ENCODE measurements at regions not wholly inside any gene's neighbourhood (a gene's known extent, or its start where the extent isn't known, plus 50 kb on each side); places are given as distances from the start of the nearest gene placed in this dataset.
"Not testable (repeated sequence)": the region's sequence is repeated elsewhere in the genome, so short reads cannot be mapped to it uniquely, and the experiment has no call there.

DNA sequence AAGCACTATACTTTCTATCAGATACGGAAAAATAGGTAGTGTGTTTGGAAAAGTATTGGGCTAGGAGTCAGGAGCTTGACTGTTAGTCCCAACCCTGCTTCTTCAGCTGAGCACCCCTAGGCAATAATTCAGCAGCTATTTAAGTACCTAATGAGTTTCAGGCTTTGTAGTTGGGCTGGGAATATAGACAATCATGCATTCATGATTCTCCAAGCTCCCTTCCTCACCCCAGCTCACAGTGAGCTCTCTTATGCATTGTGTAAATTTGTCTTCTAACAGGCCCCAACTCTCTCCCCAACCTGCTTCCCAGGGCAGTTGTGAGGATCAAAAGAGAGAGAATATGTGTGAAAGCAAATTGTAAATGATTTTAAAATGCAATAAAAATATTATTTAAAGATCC lies 201.2 kb downstream of the MSX2 start:
- DNase-seq (ENCODE audit: low read depth in 2 of 3, low spot score in 1 of 3): no peak

- DNase-seq (ENCODE audit: low read depth in 2 of 3, low spot score in 1 of 3): no peak
Observed at GRCh38 chr5:174922955-174923354, 198.6 kb downstream of the MSX2 start.

DNA sequence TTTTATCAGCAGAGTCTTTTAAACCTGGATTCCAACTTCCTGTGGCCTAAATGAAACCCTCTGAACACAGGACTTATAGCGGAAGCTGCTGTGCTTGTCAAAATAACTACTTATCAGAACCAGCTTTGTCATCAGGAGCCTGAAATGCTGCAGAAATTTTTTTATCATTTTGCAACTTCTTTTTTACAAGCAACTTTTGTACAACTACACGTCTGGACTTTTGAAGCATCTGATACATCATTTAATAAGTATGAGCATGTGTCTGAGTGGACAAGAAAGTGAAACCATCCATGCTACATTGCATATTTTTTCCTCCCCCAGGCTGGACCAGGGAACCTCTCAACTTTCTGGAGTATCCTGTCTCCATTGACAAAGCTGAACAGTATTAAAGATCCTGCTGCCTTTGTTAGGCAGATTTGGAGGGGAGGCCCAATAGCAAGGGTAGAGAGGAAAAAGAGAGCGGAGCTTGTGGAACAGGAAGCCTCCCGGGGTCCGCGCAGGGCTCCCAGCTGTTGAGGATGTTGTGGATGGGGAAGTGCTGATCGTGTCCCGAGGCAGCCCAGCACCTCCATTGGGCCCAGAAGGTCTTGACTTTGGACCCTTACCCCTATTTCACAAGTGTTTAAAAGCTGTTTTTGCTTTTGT lies 196.6 kb downstream of the MSX2 start:
- no peak for DNase-seq (ENCODE audit: low read depth in 2 of 3, low spot score in 1 of 3)

- DNase-seq (ENCODE audit: low read depth in 2 of 3, low spot score in 1 of 3): no peak
Observed at GRCh38 chr5:174919351-174919750, 195.0 kb downstream of the MSX2 start.

DNA sequence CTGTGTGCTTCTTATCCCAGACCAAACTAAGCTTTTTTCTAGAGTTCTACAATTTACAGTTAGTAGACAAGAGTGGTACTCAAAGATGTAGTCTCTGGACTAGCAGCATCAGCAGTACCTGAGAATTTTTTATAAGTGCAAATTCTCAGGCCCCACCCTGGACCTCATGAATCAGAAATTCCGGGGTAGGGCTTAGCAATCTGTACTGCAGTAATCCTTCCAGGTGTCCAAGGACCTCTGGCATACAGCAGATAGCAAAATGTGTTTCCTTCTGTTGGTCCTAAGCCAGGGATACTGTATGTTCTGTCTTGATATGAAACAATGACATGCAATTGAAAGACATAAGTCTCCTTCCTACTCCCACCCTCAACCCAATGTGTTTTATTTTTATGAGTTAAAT lies 194.3 kb downstream of the MSX2 start:
- DNase-seq (ENCODE audit: low read depth in 2 of 3, low spot score in 1 of 3): no peak

DNA sequence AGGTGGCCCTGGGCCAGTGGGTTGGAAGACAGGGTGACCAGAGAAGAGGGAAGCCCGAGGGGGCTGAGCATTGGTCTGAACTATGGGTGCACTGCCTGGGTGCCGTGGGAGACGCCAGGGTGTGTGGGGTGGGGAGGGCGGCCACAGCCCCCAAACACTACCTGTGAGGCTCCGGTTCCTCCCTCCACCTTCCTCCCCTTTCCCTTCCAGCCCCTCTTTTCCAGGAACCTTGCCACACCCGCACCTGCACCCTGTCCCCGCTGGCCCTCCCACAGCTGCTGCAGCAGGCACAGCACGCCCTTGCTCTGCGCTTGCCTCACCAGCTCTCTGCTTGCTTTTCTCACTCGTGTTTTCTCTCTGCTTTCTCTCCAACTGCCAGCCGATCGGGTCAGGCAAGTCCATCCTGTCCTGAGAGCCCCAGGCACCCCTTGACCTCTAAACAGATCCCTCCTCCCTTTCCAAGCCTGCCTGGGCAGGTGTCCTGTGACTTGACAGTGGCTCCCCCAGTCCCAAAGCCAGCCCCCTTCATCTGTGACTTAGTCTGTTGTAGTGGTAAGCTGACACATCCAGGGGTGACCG lies 193.7 kb downstream of the MSX2 start:
- DNase-seq (ENCODE audit: low read depth in 2 of 3, low spot score in 1 of 3): no peak

- not testable (repeated sequence) for DNase-seq (ENCODE audit: low read depth in 2 of 3, low spot score in 1 of 3)
Observed at GRCh38 chr5:174917435-174917834, 193.1 kb downstream of the MSX2 start.

DNA sequence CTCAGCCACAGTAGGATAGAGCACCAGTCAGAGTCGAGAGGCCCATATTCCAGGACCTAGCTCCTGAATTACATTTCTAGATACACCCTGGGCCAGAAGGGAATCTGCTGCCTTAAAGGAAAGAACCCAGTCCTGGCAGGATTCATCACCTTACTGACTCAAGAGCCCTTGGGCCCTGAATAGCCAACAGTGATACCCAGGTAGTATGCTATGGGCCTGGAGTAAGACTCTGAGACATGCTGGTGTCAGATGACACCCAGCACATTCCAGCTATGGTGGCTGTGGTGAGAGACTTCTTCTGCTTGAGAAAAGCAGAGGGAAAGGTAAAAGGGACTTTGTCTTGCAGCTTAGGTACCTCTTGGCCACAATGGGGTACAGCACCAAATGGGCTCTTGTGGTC lies 192.5 kb downstream of the MSX2 start:
- DNase-seq (ENCODE audit: low read depth in 2 of 3, low spot score in 1 of 3): not testable (repeated sequence)

GRCh38 chr5:174916227-174916626 lies 191.8 kb downstream of the MSX2 start:
- no peak for DNase-seq (ENCODE audit: low read depth in 2 of 3, low spot score in 1 of 3)

- DNase-seq (ENCODE audit: low read depth in 2 of 3, low spot score in 1 of 3): no peak
Observed at GRCh38 chr5:174911118-174911517, 186.7 kb downstream of the MSX2 start.

DNA sequence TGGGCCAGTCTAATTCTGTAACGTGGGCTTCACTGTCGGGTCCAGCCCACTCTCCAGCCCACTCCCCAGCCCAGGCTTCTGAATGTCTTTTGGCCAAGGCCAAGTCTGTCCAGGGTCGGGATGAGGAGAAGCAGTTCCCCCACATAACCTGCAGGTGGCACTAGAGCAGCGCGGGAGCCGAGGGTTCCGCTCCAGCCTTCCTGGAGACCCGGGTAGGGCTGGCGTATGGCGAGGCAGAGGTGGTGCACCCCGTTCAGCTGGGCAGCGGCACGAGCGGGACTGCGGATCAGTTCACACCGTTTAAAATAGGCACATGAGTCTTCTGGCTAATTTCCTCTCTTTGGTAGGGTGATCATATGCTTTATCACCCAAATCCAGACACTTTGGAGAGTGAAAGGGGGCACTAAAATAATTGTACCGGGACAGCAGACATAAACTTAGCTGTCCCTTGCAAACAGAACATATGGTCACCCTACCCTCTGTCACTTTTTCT lies 185.9 kb downstream of the MSX2 start:
- peak; percentile 38 to 59 (median 40) for DNase-seq (ENCODE audit: low read depth in 2 of 3, low spot score in 1 of 3)

- DNase-seq (ENCODE audit: low read depth in 2 of 3, low spot score in 1 of 3): no peak
Observed at GRCh38 chr5:174903172-174903732, 178.9 kb downstream of the MSX2 start.

DNA sequence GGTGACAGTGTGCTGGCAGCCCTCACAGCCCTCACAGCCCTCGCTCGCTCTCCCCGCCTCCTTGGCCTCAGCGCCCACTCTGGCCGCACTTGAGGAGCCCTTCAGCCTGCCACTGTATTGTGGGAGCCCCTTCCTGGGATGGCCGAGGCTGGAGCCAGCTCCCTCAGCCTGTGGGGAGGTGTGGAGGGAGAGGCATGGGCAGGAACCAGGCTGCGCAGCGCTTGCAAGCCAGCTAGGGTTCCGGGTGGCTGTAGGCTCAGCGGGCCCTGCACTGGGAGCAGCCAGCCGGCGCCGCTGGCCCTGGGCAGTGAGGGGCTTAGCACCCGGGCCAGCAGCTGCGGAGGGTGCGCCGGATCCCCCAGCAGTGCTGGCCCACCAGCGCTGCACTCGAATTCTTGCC lies 177.0 kb downstream of the MSX2 start:
- DNase-seq (ENCODE audit: low read depth in 2 of 3, low spot score in 1 of 3): no peak

- no peak for DNase-seq (ENCODE audit: low read depth in 2 of 3, low spot score in 1 of 3)
Observed at GRCh38 chr5:174900240-174900865, 176.0 kb downstream of the MSX2 start.

DNA sequence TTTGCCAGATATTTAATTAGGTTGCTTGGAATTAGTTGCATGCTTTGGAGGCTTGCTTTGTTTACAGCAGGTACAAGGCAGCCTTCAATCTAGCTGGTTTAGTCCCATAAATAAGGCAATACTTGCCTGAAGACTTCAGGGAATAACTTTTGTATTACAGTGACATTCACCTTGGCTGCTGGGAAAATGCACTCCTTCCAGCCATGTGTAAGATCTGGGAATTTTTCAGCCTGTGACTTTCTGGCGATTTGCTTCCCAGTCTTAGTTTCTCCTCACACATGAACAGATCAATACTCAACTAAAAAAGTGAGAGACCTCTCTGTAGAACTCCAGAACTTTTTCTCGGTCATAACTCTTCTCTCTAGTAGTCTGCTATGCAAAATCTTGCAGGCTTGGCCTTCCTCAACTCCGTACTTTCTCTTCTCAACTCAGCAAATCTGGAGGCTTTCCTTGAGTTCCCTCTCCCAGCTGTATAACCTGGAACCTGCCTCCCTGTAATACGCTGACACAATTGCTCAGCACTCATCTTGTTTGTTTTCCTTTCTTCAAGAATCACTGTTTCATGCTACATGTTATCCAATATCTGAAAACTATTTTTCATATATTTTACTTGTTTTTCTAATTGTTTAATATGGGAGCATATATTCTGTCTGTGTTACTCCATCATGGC lies 173.0 kb downstream of the MSX2 start:
- DNase-seq (ENCODE audit: low read depth in 2 of 3, low spot score in 1 of 3): no peak

- no peak for DNase-seq (ENCODE audit: low read depth in 2 of 3, low spot score in 1 of 3)
Observed at GRCh38 chr5:174895360-174895759, 171.0 kb downstream of the MSX2 start.

DNA sequence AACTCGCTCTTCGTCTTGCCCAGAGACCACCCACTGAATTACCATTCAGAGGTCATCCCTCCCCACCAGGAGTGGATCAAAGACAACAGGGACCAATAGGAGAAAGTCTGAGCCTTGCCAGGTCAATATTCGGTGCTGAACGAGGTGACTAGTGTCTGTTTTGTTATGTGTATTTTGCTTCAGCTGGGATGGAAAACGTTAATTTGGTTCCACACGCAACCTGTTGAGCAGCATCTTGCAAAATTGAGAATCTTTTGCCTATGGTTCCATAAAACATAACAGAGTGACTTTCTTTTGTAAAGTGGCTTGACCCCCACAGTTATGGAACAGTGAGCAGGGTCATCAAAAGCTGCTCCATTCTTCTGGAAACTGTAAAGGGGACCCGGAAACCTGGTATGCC lies 168.4 kb downstream of the MSX2 start:
- no peak for DNase-seq (ENCODE audit: low read depth in 2 of 3, low spot score in 1 of 3)

- not testable (repeated sequence) for DNase-seq (ENCODE audit: low read depth in 2 of 3, low spot score in 1 of 3)
Observed at GRCh38 chr5:174880412-174881200, 156.2 kb downstream of the MSX2 start.

DNA sequence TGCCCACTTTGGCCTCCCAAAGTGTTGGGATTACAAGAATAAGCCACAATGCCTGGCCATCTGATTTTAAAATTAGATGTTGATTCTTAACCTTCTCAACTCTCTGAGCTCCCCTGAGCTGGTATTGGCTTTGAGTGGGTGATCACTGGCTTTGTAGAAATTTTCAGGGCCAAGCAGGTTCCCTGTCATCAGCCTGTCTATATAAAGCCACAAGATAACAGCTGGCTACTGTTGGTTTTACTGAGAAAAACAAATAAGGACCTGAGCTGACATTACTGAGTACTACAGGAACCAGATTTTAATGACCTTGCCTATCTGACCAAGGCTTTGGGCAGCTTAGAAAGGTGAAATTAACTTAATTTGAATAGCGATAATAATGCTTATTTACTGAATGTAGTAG lies 153.6 kb downstream of the MSX2 start:
- DNase-seq (ENCODE audit: low read depth in 2 of 3, low spot score in 1 of 3): no peak

GRCh38 chr5:174872271-174872670 lies 147.9 kb downstream of the MSX2 start:
- no peak for DNase-seq (ENCODE audit: low read depth in 2 of 3, low spot score in 1 of 3)

DNA sequence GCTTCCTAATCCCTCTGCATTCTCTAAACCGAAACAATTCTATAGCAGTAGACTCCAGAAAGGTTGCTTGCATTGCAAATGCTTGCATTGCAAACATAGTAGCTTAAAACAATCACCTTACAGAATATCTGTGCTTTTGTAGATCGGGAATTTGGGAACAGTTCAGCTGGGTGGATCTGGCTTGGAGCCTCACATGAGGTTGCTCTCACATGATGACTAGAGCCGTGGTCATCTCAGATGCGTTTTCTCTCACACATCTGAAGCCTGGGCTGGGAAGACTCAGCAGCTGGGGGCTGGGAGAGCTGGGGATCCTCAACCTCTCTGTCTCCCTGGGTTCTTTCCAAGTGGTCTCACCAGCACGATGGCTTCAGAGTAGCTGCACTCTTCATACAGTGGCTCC lies 127.8 kb downstream of the MSX2 start:
- DNase-seq (ENCODE audit: low read depth in 2 of 3, low spot score in 1 of 3): no peak
